ENCODE measurements at regions not wholly inside any gene's neighbourhood (a gene's known extent, or its start where the extent isn't known, plus 50 kb on each side); places are given as distances from the start of the nearest gene placed in this dataset.
"Not testable (repeated sequence)": the region's sequence is repeated elsewhere in the genome, so short reads cannot be mapped to it uniquely, and the experiment has no call there.

- ChIA-PET CTCF (ENCODE audit: low intra/inter-chr PET ratio) (no interaction called here), POLR2A (no interaction called here)
- WGBS (ENCODE audit: insufficient coverage, low coverage, missing lambda C conversion rate), result 50% methylated on average over 3 of the region's 3 CpGs
- DNase-seq (ENCODE audit: extremely low read depth in 1 of 4, low spot score in 3 of 4), result no peak
- Histone ChIP-seq H3K9me1 (ENCODE audit: control insufficient read depth, insufficient read depth, low read length) (no peaks in the 10 kb centered on the region), H3K4me3 (no peak overlapping the region), H3K4me1 (replicated peaks in 1 of 2; ENCODE audit: control insufficient read depth in 2 of 2, insufficient read depth in 2 of 2, low read length in 2 of 2) (no peaks in the 10 kb centered on the region), H3K9ac (ENCODE audit: insufficient read depth in 1 of 2, low read depth in 2 of 2, low read length in 2 of 2) (no peak overlapping the region), H3K9me3 (replicated peaks; ENCODE audit: control insufficient read depth, insufficient read depth, low read depth, low read length) (no peaks in the 10 kb centered on the region), H3K79me2 (ENCODE audit: control insufficient read depth, insufficient read depth, low read length) (no peaks in the 10 kb centered on the region), H3K27me3 (ENCODE audit: control insufficient read depth in 2 of 2, insufficient read depth in 2 of 2, low read length in 2 of 2) (no peaks in the 10 kb centered on the region), H4K20me1 (replicated peaks; ENCODE audit: control insufficient read depth, insufficient read depth, low read length) (0 out of 2 replicates have a peak, but pooled peaks cover 4% of the 10 kb centered on the region), H3K36me3 (ENCODE audit: control insufficient read depth, insufficient read depth, low read length) (no peaks in the 10 kb centered on the region), H3K4me2 (ENCODE audit: insufficient read depth, low read length) (no peak overlapping the region), H2AFZ (ENCODE audit: low read depth, low read length) (no peak overlapping the region), H3K27ac (ENCODE audit: extremely low read depth, low read depth, low read length) (no peak overlapping the region)
- intact Hi-C loops (cut with micrococcal nuclease), result no loop called here
- TF ChIP-seq ZBTB33 (CRISPR knock-in tag; IDR thresholded peaks at IDR 0.05) (no peak), MED1 (CRISPR knock-in tag; IDR thresholded peaks at IDR 0.05; ENCODE audit: borderline replicate concordance) (no peak), SMAD1 (IDR thresholded peaks at IDR 0.05; ENCODE audit: low read depth, low read length, partially characterized antibody) (no peak), SMAD4 (CRISPR knock-in tag; conservative IDR thresholded peaks at IDR 0.05) (no peak)
- ATAC-seq, result no peak
- FAIRE-seq, result no peak
- BruUV-seq (replicated peaks), result no TSS peak
- in situ Hi-C loops (cut with MboI), result no loop called here
These were observed 65.1 kb upstream of the TEX264 start for GRCh38 chr3:51605938-51606337.

- H3K9ac ChIP-seq (ENCODE audit: insufficient read depth in 1 of 2, low read depth in 2 of 2, low read length in 2 of 2); H3K27ac ChIP-seq (ENCODE audit: extremely low read depth, low read depth, low read length); H3K36me3 ChIP-seq (ENCODE audit: control insufficient read depth, insufficient read depth, low read length); H4K20me1 ChIP-seq (replicated peaks; ENCODE audit: control insufficient read depth, insufficient read depth, low read length); H3K4me3 ChIP-seq; CTCF ChIA-PET (ENCODE audit: low intra/inter-chr PET ratio); H3K9me1 ChIP-seq (ENCODE audit: control insufficient read depth, insufficient read depth, low read length); H3K4me2 ChIP-seq (ENCODE audit: insufficient read depth, low read length); POLR2A ChIA-PET; H3K79me2 ChIP-seq (ENCODE audit: control insufficient read depth, insufficient read depth, low read length); H2AFZ ChIP-seq (ENCODE audit: low read depth, low read length); H3K4me1 ChIP-seq (replicated peaks in 1 of 2; ENCODE audit: control insufficient read depth in 2 of 2, insufficient read depth in 2 of 2, low read length in 2 of 2); DNase-seq (ENCODE audit: extremely low read depth in 1 of 4, low spot score in 3 of 4); H3K9me3 ChIP-seq (replicated peaks; ENCODE audit: control insufficient read depth, insufficient read depth, low read depth, low read length); ATAC-seq; BruUV-seq (replicated peaks); H3K27me3 ChIP-seq (ENCODE audit: control insufficient read depth in 2 of 2, insufficient read depth in 2 of 2, low read length in 2 of 2); intact Hi-C loops (cut with micrococcal nuclease); FAIRE-seq; in situ Hi-C loops (cut with MboI): not testable (repeated sequence)
- 37% methylated on average over 2 of the region's 4 CpGs for WGBS (ENCODE audit: insufficient coverage, low coverage, missing lambda C conversion rate)
These were observed 64.2 kb upstream of the TEX264 start for GRCh38 chr3:51606871-51607270.

- CTCF ChIA-PET (ENCODE audit: low intra/inter-chr PET ratio); H2AFZ ChIP-seq (ENCODE audit: low read depth, low read length): not testable (repeated sequence)
These were observed 63.3 kb upstream of the TEX264 start for GRCh38 chr3:51607591-51608325.

More at GRCh38 chr3:51607591-51608325, 63.3 kb upstream of the TEX264 start:
- H3K36me3 ChIP-seq (ENCODE audit: control insufficient read depth, insufficient read depth, low read length); intact Hi-C loops (cut with micrococcal nuclease); H3K9me1 ChIP-seq (ENCODE audit: control insufficient read depth, insufficient read depth, low read length); H3K79me2 ChIP-seq (ENCODE audit: control insufficient read depth, insufficient read depth, low read length); ATAC-seq; H3K4me1 ChIP-seq (replicated peaks in 1 of 2; ENCODE audit: control insufficient read depth in 2 of 2, insufficient read depth in 2 of 2, low read length in 2 of 2); POLR2A ChIA-PET; FAIRE-seq; in situ Hi-C loops (cut with MboI); H3K27ac ChIP-seq (ENCODE audit: extremely low read depth, low read depth, low read length); H3K4me2 ChIP-seq (ENCODE audit: insufficient read depth, low read length); H3K27me3 ChIP-seq (ENCODE audit: control insufficient read depth in 2 of 2, insufficient read depth in 2 of 2, low read length in 2 of 2); H3K9ac ChIP-seq (ENCODE audit: insufficient read depth in 1 of 2, low read depth in 2 of 2, low read length in 2 of 2); DNase-seq (ENCODE audit: extremely low read depth in 1 of 4, low spot score in 3 of 4); H3K9me3 ChIP-seq (replicated peaks; ENCODE audit: control insufficient read depth, insufficient read depth, low read depth, low read length); H3K4me3 ChIP-seq; BruUV-seq (replicated peaks); H4K20me1 ChIP-seq (replicated peaks; ENCODE audit: control insufficient read depth, insufficient read depth, low read length): not testable (repeated sequence)
- WGBS (ENCODE audit: insufficient coverage, low coverage, missing lambda C conversion rate), result 100% methylated on average over 1 of the region's 57 CpGs

Data from K562 (cell line).